ENCODE measurements at regions not wholly inside any gene's neighbourhood (a gene's known extent, or its start where the extent isn't known, plus 50 kb on each side); places are given as distances from the start of the nearest gene placed in this dataset.

- TF ChIP-seq SIRT6 (IDR thresholded peaks at IDR 0.05; ENCODE audit: low read length), result no peak
These were observed 201.8 kb upstream of the FAM9B start (continued) for GRCh38 chrX:9235722-9236121.

DNA sequence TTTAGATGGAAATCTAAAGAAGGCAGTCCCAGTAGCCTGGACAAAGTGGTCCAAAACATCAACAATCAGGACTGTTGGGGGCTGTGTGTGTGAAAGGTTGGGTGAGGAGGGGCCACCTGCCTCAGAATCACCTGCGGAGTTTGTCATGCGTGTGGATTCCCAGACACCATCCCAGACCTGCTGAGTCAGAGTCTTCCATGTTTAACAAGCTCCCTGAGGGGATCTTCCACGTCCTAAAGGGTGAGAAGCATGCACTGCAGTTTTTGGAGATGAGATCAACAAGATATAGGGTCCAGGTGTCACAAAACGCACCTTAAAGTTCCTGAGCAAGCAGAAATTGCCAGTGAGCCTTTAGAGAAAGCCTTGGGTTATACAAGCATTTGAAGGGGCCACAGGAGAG, 207.0 kb upstream of the FAM9B start:
- Histone ChIP-seq H2BK5ac (ENCODE audit: low read depth, low read length) (no peak overlapping the region), H3K4me3 (ENCODE audit: extremely low read depth in 1 of 4, insufficient read depth in 2 of 4, low read depth in 3 of 4, low read length in 4 of 4) (no peak overlapping the region), H4K8ac (ENCODE audit: extremely low read depth, insufficient read depth, low read length) (no peak overlapping the region), H3K36me3 (ENCODE audit: control insufficient read depth in 2 of 4, insufficient read depth in 4 of 4, low read length in 3 of 4) (no peaks in the 10 kb centered on the region), H2BK15ac (ENCODE audit: low read length) (no peak overlapping the region), H3K4ac (replicated peaks; ENCODE audit: insufficient read length, low read depth, low read length) (no peak overlapping the region), H3K79me2 (ENCODE audit: control insufficient read depth in 1 of 2, insufficient read depth in 2 of 2, low read length in 2 of 2) (no peaks in the 10 kb centered on the region), H4K20me1 (replicated peaks in 1 of 2; ENCODE audit: control insufficient read depth in 1 of 2, insufficient read depth in 2 of 2, low read length in 2 of 2) (no peaks in the 10 kb centered on the region), H2BK20ac (ENCODE audit: low read length) (no peak overlapping the region), H3K9ac (replicated peaks in 1 of 4; ENCODE audit: extremely low read depth in 1 of 4, low read depth in 3 of 4, low read length in 3 of 4) (no peak overlapping the region), H3K4me2 (ENCODE audit: insufficient read depth in 1 of 2, low read depth in 2 of 2, low read length in 2 of 2) (no peak overlapping the region), H3K79me1 (ENCODE audit: low read depth, low read length) (no peaks in the 10 kb centered on the region), H2BK120ac (replicated peaks; ENCODE audit: low read depth, low read length) (no peak overlapping the region), H3K23me2 (ENCODE audit: low read depth, low read length) (no peaks in the 10 kb centered on the region), H4K5ac (ENCODE audit: insufficient read length, low read depth, low read length) (no peak overlapping the region), H3K27me3 (replicated peaks in 1 of 4; ENCODE audit: control insufficient read depth in 3 of 4, extremely low read depth in 1 of 4, insufficient read depth in 3 of 4, low read length in 3 of 4) (no peaks in the 10 kb centered on the region), H3K56ac (replicated peaks; ENCODE audit: insufficient read length, low read depth, low read length) (no peak overlapping the region), H4K91ac (replicated peaks; ENCODE audit: insufficient read length, low read length) (no peak overlapping the region), H2BK12ac (ENCODE audit: low read depth, low read length) (no peak overlapping the region), H3K18ac (ENCODE audit: extremely low read depth, low read length) (no peak overlapping the region), H3K4me1 (replicated peaks in 1 of 4; ENCODE audit: control insufficient read depth in 3 of 4, insufficient read depth in 4 of 4, low read length in 3 of 4) (0 out of 7 replicates have a peak, but pooled peaks cover 0 to 2% (median 0%) of the 10 kb centered on the region in 4 experiments), H2AFZ (ENCODE audit: low read length) (no peak overlapping the region), H2AK5ac (ENCODE audit: low read depth, low read length) (no peak overlapping the region), H3K14ac (ENCODE audit: insufficient read length) (no peak overlapping the region), H3K27ac (ENCODE audit: low read depth, low read length) (no peak overlapping the region), H3K9me3 (ENCODE audit: insufficient read depth in 2 of 2, low read depth in 1 of 2, low read length in 1 of 2) (no peaks in the 10 kb centered on the region), H3K23ac (ENCODE audit: insufficient read length) (no peak overlapping the region)
- WGBS, 2 experiments (ENCODE audit: extremely low coverage in 1 of 2, insufficient coverage in 1 of 2, insufficient read length in 1 of 2, insufficient replicate concordance in 2 of 2, low coverage in 1 of 2, low lambda C conversion rate in 2 of 2, missing lambda C conversion rate in 1 of 2), result 93% methylated on average over 4 of the region's 4 CpGs; no CpG with 5 or more reads in 1 of the 2 experiments
- POLR2A ChIA-PET (ENCODE audit: partially characterized antibody), result no interaction called here
- CTCF ChIA-PET (ENCODE audit: partially characterized antibody), result no interaction called here
- FAIRE-seq (no peak), DNase-seq (ENCODE audit: low read depth in 1 of 2, low spot score in 2 of 2) (no peak)
- no peak for TF ChIP-seq TCF12 (IDR thresholded peaks at IDR 0.05; ENCODE audit: low read depth, low read length)
- TF ChIP-seq SP1 (IDR thresholded peaks at IDR 0.05; ENCODE audit: low read depth, low read length), result no peak
- no peak for TF ChIP-seq MAFK (IDR thresholded peaks at IDR 0.05; ENCODE audit: low read depth, low read length)
- TF ChIP-seq GABPA (IDR thresholded peaks at IDR 0.05; ENCODE audit: borderline replicate concordance, insufficient read depth, low read length), result no peak
- TF ChIP-seq JUND (IDR thresholded peaks at IDR 0.05; ENCODE audit: low read length), result no peak
- TF ChIP-seq BCL11A (IDR thresholded peaks at IDR 0.05; ENCODE audit: low read depth in 2 of 2, low read length in 2 of 2), result no peak
- TF ChIP-seq, protein P1, sequence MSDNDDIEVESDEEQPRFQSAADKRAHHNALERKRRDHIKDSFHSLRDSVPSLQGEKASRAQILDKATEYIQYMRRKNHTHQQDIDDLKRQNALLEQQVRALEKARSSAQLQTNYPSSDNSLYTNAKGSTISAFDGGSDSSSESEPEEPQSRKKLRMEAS (IDR thresholded peaks at IDR 0.05), result no peak
- no peak for TF ChIP-seq CBX5 (IDR thresholded peaks at IDR 0.05; ENCODE audit: low read depth, low read length)
- TF ChIP-seq RXRA (IDR thresholded peaks at IDR 0.05; ENCODE audit: insufficient read depth, low read depth, low read length), result no peak
- TF ChIP-seq POU5F1 (IDR thresholded peaks at IDR 0.05; ENCODE audit: low read depth, low read length), result no peak
- no peak for TF ChIP-seq TEAD4 (IDR thresholded peaks at IDR 0.05; ENCODE audit: low read depth, low read length)
